ENCODE measurements at regions not wholly inside any gene's neighbourhood (a gene's known extent, or its start where the extent isn't known, plus 50 kb on each side); places are given as distances from the start of the nearest gene placed in this dataset.

DNA sequence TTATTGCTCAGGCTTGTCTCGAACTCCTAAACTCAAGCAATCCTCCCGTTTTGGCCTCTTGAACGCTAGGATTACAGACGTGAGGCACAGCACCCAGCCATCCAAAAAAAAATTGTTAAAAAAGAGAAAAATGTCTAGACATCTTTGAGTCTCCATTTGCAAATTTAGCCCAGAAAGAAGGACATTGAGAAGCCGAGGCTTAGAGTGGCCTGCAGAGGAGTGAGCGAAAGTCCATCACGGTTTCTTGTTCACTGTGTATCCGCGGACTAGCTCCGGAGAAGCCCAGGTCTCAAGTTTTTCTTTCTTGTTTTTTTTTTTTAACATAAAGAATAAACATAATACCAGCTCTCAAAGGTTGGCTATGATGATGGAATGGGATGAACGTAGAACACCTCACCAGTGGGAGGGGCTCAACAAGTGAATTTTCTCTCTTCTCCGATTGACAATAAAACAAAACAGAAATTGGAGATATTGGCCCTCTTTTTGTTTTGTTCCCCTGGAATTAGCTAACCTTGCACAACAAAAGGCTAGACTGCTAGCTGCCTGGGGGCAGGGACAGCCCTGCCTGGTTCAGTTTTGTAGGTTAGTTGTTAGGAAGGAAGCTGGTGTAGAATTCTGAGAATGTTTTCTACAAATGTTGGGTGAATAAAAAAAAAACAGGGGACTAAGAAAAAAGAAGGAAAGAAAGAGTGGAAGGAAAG, 163.4 kb downstream of the MYCN start:
- H3K4me3 ChIP-seq (ENCODE audit: low read depth, low read length): no peak overlapping the region
- TF ChIP-seq MYC (IDR thresholded peaks at IDR 0.05; ENCODE audit: low read depth, low read length) (no peak), CTCF (IDR thresholded peaks at IDR 0.05; ENCODE audit: low read depth, low read length) (no peak), POLR2A (IDR thresholded peaks at IDR 0.05; ENCODE audit: extremely low read depth, insufficient read length) (no peak)
- TF ChIP-seq, protein P1, sequence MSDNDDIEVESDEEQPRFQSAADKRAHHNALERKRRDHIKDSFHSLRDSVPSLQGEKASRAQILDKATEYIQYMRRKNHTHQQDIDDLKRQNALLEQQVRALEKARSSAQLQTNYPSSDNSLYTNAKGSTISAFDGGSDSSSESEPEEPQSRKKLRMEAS (IDR thresholded peaks at IDR 0.05; ENCODE audit: low read depth, low read length): no peak
- no peak for DNase-seq (ENCODE audit: low read depth)

GRCh38 chr2:16102976-16103380, 162.6 kb downstream of the MYCN start:
- no peak overlapping the region for H3K4me3 ChIP-seq (ENCODE audit: low read depth, low read length)
- no peak for DNase-seq (ENCODE audit: low read depth)
- TF ChIP-seq POLR2A (IDR thresholded peaks at IDR 0.05; ENCODE audit: extremely low read depth, insufficient read length): no peak
- TF ChIP-seq, protein P1 (IDR thresholded peaks at IDR 0.05; ENCODE audit: low read depth, low read length): no peak
- TF ChIP-seq MYC (IDR thresholded peaks at IDR 0.05; ENCODE audit: low read depth, low read length): no peak
- no peak for TF ChIP-seq CTCF (IDR thresholded peaks at IDR 0.05; ENCODE audit: low read depth, low read length)

GRCh38 chr2:16102358-16102975, 162.1 kb downstream of the MYCN start:
- H3K4me3 ChIP-seq (ENCODE audit: low read depth, low read length): no peak overlapping the region
- no peak for DNase-seq (ENCODE audit: low read depth)
- TF ChIP-seq, protein P1 (IDR thresholded peaks at IDR 0.05; ENCODE audit: low read depth, low read length): no peak
- TF ChIP-seq MYC (IDR thresholded peaks at IDR 0.05; ENCODE audit: low read depth, low read length) (no peak), CTCF (IDR thresholded peaks at IDR 0.05; ENCODE audit: low read depth, low read length) (no peak), POLR2A (IDR thresholded peaks at IDR 0.05; ENCODE audit: extremely low read depth, insufficient read length) (no peak)

- TF ChIP-seq MYC (IDR thresholded peaks at IDR 0.05; ENCODE audit: low read depth, low read length) (no peak), CTCF (IDR thresholded peaks at IDR 0.05; ENCODE audit: low read depth, low read length) (no peak), POLR2A (IDR thresholded peaks at IDR 0.05; ENCODE audit: extremely low read depth, insufficient read length) (no peak)
- TF ChIP-seq, protein P1 (IDR thresholded peaks at IDR 0.05; ENCODE audit: low read depth, low read length): no peak
- DNase-seq (ENCODE audit: low read depth): no peak
- H3K4me3 ChIP-seq (ENCODE audit: low read depth, low read length): no peak overlapping the region
These were observed 160.8 kb downstream of the MYCN start for GRCh38 chr2:16101196-16101595.

GRCh38 chr2:16100006-16100405, 159.7 kb downstream of the MYCN start:
- no peak for TF ChIP-seq CTCF (IDR thresholded peaks at IDR 0.05; ENCODE audit: low read depth, low read length)
- no peak for TF ChIP-seq POLR2A (IDR thresholded peaks at IDR 0.05; ENCODE audit: extremely low read depth, insufficient read length)
- TF ChIP-seq, protein P1 (IDR thresholded peaks at IDR 0.05; ENCODE audit: low read depth, low read length): no peak
- no peak for DNase-seq (ENCODE audit: low read depth)
- no peak overlapping the region for H3K4me3 ChIP-seq (ENCODE audit: low read depth, low read length)

All from NB4 (cell line).